Heart left ventricle (tissue), 16 donors: ENCODE measurements at regions not wholly inside any gene's neighbourhood (a gene's known extent, or its start where the extent isn't known, plus 50 kb on each side); places are given as distances from the start of the nearest gene placed in this dataset.

ENCODE experiments used
- ATAC-seq, 4 donors: fragments of 200-7000 bp; cut with Tn5 transposase; one replicate each; pipeline ENCODE4 v1.9.1; 2020 to 2022; ENCODE audit warnings: moderate library complexity in 4 of 4, mild to moderate bottlenecking in 3 of 4, moderate number of reproducible peaks in 1 of 4
- DNase-seq, 5 donors: peaks; one replicate each; pipeline ENCODE4 v3.0.0-alpha.2; 2020
- H3K27ac ChIP-seq, 12 donors: fragments of 200-600 bp; sonication (generic) in 4 of 12; one replicate each; pipeline versions ENCODE4 v1.5.0 to v1.8.0; 2016 to 2022; ENCODE audit warnings: mild to moderate bottlenecking in 2 of 12
- H3K27me3 ChIP-seq, 9 donors: fragments of 200-600 bp; sonication (generic) in 2 of 9; one replicate each; pipeline versions ENCODE4 v1.5.1 to v1.8.0; 2016 to 2022; ENCODE audit warnings: mild to moderate bottlenecking in 3 of 9
- H3K36me3 ChIP-seq, 9 donors: fragments of 200-600 bp; sonication (generic) in 2 of 9; one replicate each; pipeline versions ENCODE4 v1.5.0 to v1.8.0; 2018 to 2022; ENCODE audit warnings: mild to moderate bottlenecking in 2 of 9
- H3K4me1 ChIP-seq, 12 donors: fragments of 200-600 bp; sonication (generic) in 4 of 12; one replicate each; pipeline versions ENCODE4 v1.5.0 to v1.8.0; 2016 to 2022; ENCODE audit warnings: mild to moderate bottlenecking in 3 of 12
- H3K4me3 ChIP-seq, 12 donors: fragments of 200-600 bp; sonication (generic) in 4 of 12; one replicate each; pipeline versions ENCODE4 v1.5.0 to v1.8.0; 2017 to 2022; ENCODE audit warnings: mild to moderate bottlenecking in 9 of 12, moderate library complexity in 4 of 12
- H3K9me3 ChIP-seq, 12 donors: fragments of 200-600 bp; sonication (generic) in 4 of 12; one replicate each; pipeline versions ENCODE4 v1.5.0 to v1.8.0; 2016 to 2022; ENCODE audit warnings: mild to moderate bottlenecking in 1 of 12
- CTCF ChIP-seq, 12 donors: fragments of 200-600 bp; sonication (generic) in 4 of 12; IDR thresholded peaks; one replicate each; pipeline versions ENCODE4 v1.5.0 to v1.8.0; 2018 to 2022; ENCODE audit warnings: antibody characterized with exemption in 12 of 12, mild to moderate bottlenecking in 5 of 12
- POLR2A ChIP-seq, 2 donors: fragments of 450-650 bp; IDR thresholded peaks; one replicate each; pipeline ENCODE4 v1.6.1; 2017; ENCODE audit warnings: antibody characterized with exemption in 2 of 2, mild to moderate bottlenecking in 2 of 2, moderate library complexity in 2 of 2
- WGBS, 4 donors: extraction: QIAGEN DNeasy Blood & Tissue Kit in 2 of 4; methylation state at CpG; one replicate each; pipeline versions ENCODE4 v1.1.5 to v1.1.7; 2013 to 2018; 5-methylcytosine and 5-hydroxymethylcytosine counted together
- intact Hi-C, 10 donors: fragments of 100-400 bp; cut with DNase I; formaldehyde crosslinking; loops; one replicate each; pipeline versions ENCODE4 v1.11.1 to v1.14.2; 2022
- donor health status: ischemic (EF 13 %, LVEDD 7.1; RV severe dilation, severe dysfunction).
- donor health status: healthy with polysubstance abuse.
- donor health status: DM: no; HTN: yes; CAD: no.
- donor health status: DM: no; HTN: no; CAD: no.
- donor health status: ischemic (EF 25% LVEDD 6.9; RV normal size, moderate dysfunction).
- donor health status: ischemic (EF 25% LVEDD 5.7; RV mildly dilated, moderate dysfunction).
- donor health status: healthy.
- donor health status: DM: yes; HTN: yes; CAD: no.
- donor health status: ischemic (EF 35%, LVEDD 5.7; RV mildly dilated, moderate dysfunction).
- donor health status: nonischemic (EF 11% LVEDD 7.7; RV severe dilation, severe dysfunction).
- donor health status: DM: yes; HTN: yes; CAD: no.
- donor health status: PGD.
- donor health status: ischemic (EF 29% LVEDD 5.4; RV normal size, mild dysfunction).
- donor health status: nonischemic (EF 23%, LVEDD 6.1; RV moderate dilation, normal function).

- 73 to 79% (median 77%) methylated on average over 3 of the region's 3 CpGs for WGBS, 4 donors
- Histone ChIP-seq H3K4me1 (peaks cover 0 to 16% (median 0%) of the 10 kb centered on the region in 12 donors), H3K27me3 (no peaks in the 10 kb centered on the region), H3K4me3 (no peak overlapping the region), H3K27ac (no peak overlapping the region), H3K36me3 (no peaks in the 10 kb centered on the region), H3K9me3 (no peaks in the 10 kb centered on the region)
- DNase-seq (no peak), ATAC-seq (no peak)
- intact Hi-C loops: no loop called here
- no peak for TF ChIP-seq CTCF (IDR thresholded peaks at IDR 0.05)
Observed at GRCh38 chr4:38237139-38237538, 276.9 kb downstream of the PTTG2 start.

GRCh38 chr4:38241541-38241940 is 281.3 kb downstream of the PTTG2 start:
- H3K27me3 ChIP-seq: no peaks in the 10 kb centered on the region
- no peak overlapping the region for H3K27ac ChIP-seq
- no peak overlapping the region for H3K4me3 ChIP-seq
- no peak for TF ChIP-seq POLR2A (IDR thresholded peaks at IDR 0.05)
- TF ChIP-seq CTCF (IDR thresholded peaks at IDR 0.05): no peak
- ATAC-seq (no peak), DNase-seq (no peak)
- H3K9me3 ChIP-seq: no peaks in the 10 kb centered on the region
- intact Hi-C loops: no loop called here
- peaks cover 0 to 4% (median 0%) of the 10 kb centered on the region in 12 donors for H3K4me1 ChIP-seq
- H3K36me3 ChIP-seq: no peaks in the 10 kb centered on the region
- 94 to 99% (median 98%) methylated on average over 2 of the region's 2 CpGs for WGBS, 4 donors

- DNase-seq: no peak
- Histone ChIP-seq H3K27me3 (no peaks in the 10 kb centered on the region), H3K9me3 (peaks cover 0 to 4% (median 0%) of the 10 kb centered on the region in 12 donors), H3K4me1 (peaks cover 0 to 4% (median 0%) of the 10 kb centered on the region in 12 donors), H3K36me3 (no peaks in the 10 kb centered on the region), H3K27ac (no peak overlapping the region), H3K4me3 (no peak overlapping the region)
- intact Hi-C loops: no loop called here
- ATAC-seq: no peak
- no peak for TF ChIP-seq POLR2A (IDR thresholded peaks at IDR 0.05)
- TF ChIP-seq CTCF (IDR thresholded peaks at IDR 0.05): no peak
- 92 to 96% (median 94%) methylated on average over 4 of the region's 4 CpGs for WGBS, 4 donors
Observed at GRCh38 chr4:38242101-38242500, 281.9 kb downstream of the PTTG2 start.

GRCh38 chr4:38242822-38243387 is 282.7 kb downstream of the PTTG2 start:
- intact Hi-C loops: no loop called here
- peaks cover 0 to 4% (median 0%) of the 10 kb centered on the region in 12 donors for H3K9me3 ChIP-seq
- no peaks in the 10 kb centered on the region for H3K4me1 ChIP-seq
- no peak overlapping the region for H3K27ac ChIP-seq
- WGBS, 4 donors: 54 to 62% (median 59%) methylated on average over 4 of the region's 4 CpGs
- no peak overlapping the region for H3K4me3 ChIP-seq
- H3K36me3 ChIP-seq: no peaks in the 10 kb centered on the region
- no peaks in the 10 kb centered on the region for H3K27me3 ChIP-seq
- TF ChIP-seq CTCF (IDR thresholded peaks at IDR 0.05): no peak
- no peak for TF ChIP-seq POLR2A (IDR thresholded peaks at IDR 0.05)
- ATAC-seq (no peak), DNase-seq (no peak)
